NCI-H226 (cell line): ENCODE measurements at regions not wholly inside any gene's neighbourhood (a gene's known extent, or its start where the extent isn't known, plus 50 kb on each side); places are given as distances from the start of the nearest gene placed in this dataset.
A peak's percentile ranks its signal among the peaks of the same experiment; 100 is the strongest.
"Not testable (repeated sequence)": the region's sequence is repeated elsewhere in the genome, so short reads cannot be mapped to it uniquely, and the experiment has no call there.

Source experiments
- DNase-seq: peaks from one replicate; pipeline ENCODE4 v3.0.0-alpha.2; 2015

- peak; percentile 52 for DNase-seq
Measured at GRCh38 chr9:21605489-21605931, 123.4 kb upstream of the IFNE start.

- no peak for DNase-seq
Measured at GRCh38 chr9:21607576-21607975, 125.5 kb upstream of the IFNE start.

GRCh38 chr9:21608200-21608599 is 126.1 kb upstream of the IFNE start:
- no peak for DNase-seq

GRCh38 chr9:21609506-21609905 is 127.4 kb upstream of the IFNE start:
- DNase-seq = no peak

- DNase-seq = no peak
Measured at GRCh38 chr9:21611891-21612290, 129.8 kb upstream of the IFNE start.

GRCh38 chr9:21615018-21615417 is 132.9 kb upstream of the IFNE start:
- DNase-seq = no peak

- DNase-seq = no peak
Measured at GRCh38 chr9:21615446-21615845, 133.3 kb upstream of the IFNE start.

GRCh38 chr9:21616082-21616778 is 134.1 kb upstream of the IFNE start:
- peak; percentile 79 for DNase-seq

- DNase-seq = no peak
Measured at GRCh38 chr9:21624675-21625644, 142.8 kb upstream of the IFNE start.

GRCh38 chr9:21626493-21626892 is 144.4 kb upstream of the IFNE start:
- DNase-seq = no peak

- DNase-seq = not testable (repeated sequence)
Measured at GRCh38 chr9:21628954-21629353, 146.8 kb upstream of the IFNE start.

- DNase-seq = no peak
Measured at GRCh38 chr9:21634951-21635350, 152.8 kb upstream of the IFNE start.

- no peak for DNase-seq
Measured at GRCh38 chr9:21638104-21638503, 156.0 kb upstream of the IFNE start.

GRCh38 chr9:21653091-21653490 is 149.3 kb upstream of the MTAP start:
- DNase-seq = no peak

GRCh38 chr9:21653589-21653988 is 148.8 kb upstream of the MTAP start:
- DNase-seq = no peak

- peak; percentile 28 for DNase-seq
Measured at GRCh38 chr9:21656776-21657674, 145.4 kb upstream of the MTAP start.

- no peak for DNase-seq
Measured at GRCh38 chr9:21657966-21658667, 144.3 kb upstream of the MTAP start.

- DNase-seq = no peak
Measured at GRCh38 chr9:21660976-21661375, 141.5 kb upstream of the MTAP start.

GRCh38 chr9:21661626-21662025 is 140.8 kb upstream of the MTAP start:
- peak; percentile 63 for DNase-seq

GRCh38 chr9:21668516-21668915 is 133.9 kb upstream of the MTAP start:
- no peak for DNase-seq

GRCh38 chr9:21669701-21670100 is 132.7 kb upstream of the MTAP start:
- DNase-seq = no peak

- DNase-seq = no peak
Measured at GRCh38 chr9:21670374-21670773, 132.1 kb upstream of the MTAP start.
